Stimulated activated naive CD4-positive, alpha-beta T cell treated with Interleukin-2 at 50 U/mL for 16 hours (primary cell): ENCODE measurements at regions not wholly inside any gene's neighbourhood (a gene's known extent, or its start where the extent isn't known, plus 50 kb on each side); places are given as distances from the start of the nearest gene placed in this dataset.

Source experiments
- DNase-seq: peaks from one replicate; lab custom pipeline; 2025; lab: John Stamatoyannopoulos, UW

DNA sequence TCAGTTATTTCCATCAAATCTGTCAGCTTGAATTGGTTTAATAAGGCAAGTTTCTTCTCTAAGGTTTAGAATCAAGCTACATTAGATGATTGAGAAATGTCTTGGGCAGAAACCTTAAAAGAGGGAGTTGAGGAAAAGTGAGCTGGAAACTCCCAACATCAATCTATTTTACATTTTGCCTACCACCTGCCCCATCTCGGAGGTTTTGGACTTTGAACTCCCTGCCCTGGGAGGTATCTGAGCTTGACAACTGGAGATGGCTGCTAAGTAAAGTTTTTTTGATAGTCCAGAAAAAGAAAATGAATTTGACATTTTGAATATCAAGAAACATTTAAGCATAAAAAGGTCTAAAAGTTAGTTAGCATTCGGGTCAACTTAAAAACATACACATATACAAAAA is 234.2 kb downstream of the NFKBIZ start:
- no peak for DNase-seq

DNA sequence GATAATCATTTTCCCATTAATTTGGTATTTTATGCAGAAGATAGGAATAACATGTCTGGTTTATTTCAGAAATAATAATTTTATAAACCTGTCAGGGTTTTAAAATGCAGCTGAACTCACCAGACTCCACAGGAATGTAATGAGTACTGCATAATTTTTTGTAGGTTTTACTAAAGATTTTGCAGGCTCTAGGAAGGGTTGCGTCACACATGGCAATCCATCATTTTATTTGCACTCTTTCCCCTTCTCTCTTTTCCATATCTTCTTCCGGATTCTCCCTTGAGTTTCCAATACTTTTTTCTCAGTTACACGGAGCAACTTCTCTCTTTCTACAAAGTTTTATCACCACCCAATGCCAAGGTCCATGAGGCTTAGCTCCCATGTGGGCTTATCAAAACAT is 234.7 kb downstream of the NFKBIZ start:
- no peak for DNase-seq

DNA sequence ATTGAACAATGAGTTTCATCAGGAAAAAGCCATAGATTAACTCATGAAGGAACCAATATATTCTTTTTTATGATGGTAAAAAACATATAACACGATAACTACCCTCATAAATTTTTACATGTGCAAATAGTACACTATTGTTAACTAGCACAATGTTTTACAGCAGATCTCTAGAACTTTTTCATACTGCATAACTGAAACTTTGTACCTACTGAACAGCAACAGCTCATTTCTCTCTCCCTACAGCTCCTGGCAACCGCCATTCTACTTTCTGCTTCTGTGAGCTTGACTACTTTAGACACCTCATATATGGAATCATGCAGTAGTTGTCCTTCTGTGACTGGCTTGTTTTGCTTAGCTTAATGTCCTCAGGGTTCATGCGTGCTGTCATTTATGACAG is 235.4 kb downstream of the NFKBIZ start:
- no peak for DNase-seq

DNA sequence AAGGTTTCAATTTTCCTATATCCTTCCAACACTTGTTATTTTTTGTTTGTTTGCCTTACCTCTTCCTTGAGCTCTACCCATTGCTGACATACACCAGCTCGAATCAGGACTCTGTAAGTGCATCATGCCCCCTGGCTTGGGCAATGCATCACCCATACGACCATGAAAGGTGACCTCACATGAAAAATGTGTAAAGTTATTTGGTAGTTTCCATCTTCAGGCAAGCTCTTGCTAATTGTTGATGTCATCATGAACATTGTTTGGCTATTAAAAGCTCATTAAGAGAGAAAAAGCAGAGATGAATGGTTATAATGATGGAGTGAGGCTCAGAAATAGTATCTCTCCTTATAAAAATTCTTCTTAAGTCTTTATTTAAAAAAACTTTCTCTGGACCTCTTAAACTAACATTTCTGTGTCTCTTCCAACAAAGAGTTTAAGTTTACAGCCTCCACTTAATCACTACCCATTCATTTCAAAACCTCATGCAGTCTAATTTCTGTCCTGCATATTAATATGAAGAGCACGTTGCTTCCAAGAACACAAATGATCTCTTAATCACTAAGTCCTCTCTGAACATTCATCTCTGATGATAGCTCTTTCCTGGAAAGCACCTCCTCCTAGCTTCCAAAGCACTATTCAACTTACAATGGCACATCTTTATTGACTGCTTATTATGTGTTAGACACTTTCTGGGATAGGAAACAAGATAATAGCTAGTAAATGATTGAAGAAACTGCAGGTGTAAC is 236.3 kb downstream of the NFKBIZ start:
- DNase-seq, result peak; percentile 2

DNA sequence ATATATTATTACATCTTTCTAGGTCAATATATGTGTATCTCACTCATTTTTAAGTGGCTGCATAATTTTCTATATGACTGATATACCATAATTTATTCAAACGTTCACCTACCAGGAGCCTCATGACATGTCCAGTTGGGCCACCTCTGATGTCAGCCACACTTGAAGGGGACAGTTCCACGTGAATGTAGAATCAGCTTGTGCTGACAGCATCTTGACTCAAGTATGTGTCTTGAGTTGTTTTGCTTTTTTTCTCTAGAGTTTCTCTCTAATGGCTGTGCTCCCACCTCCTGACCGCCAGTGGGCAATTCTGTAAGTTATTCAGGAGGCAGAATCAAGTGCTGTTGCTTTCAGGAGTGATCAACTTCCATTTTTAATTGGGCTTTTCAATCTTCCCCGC is 237.9 kb downstream of the NFKBIZ start:
- DNase-seq, result no peak

DNA sequence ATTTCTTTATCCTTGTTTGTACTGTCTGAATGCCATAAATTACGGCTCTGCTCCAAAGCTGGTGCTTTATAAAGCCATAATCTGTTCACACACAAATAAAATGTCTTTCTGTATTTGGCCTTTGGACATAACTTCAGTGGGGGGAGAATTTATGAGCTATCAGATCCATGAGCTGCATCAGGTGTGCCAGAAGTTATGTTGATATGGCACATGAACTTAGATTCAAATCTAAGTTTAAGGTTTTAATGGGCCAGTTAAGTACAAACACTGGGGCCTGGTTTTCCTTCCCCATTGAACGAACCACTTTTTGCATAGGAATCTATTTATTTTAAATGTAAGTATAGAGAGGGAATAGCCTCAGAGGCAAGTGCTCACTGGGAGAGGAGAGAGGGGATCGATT is 239.9 kb downstream of the NFKBIZ start:
- DNase-seq, result no peak

DNA sequence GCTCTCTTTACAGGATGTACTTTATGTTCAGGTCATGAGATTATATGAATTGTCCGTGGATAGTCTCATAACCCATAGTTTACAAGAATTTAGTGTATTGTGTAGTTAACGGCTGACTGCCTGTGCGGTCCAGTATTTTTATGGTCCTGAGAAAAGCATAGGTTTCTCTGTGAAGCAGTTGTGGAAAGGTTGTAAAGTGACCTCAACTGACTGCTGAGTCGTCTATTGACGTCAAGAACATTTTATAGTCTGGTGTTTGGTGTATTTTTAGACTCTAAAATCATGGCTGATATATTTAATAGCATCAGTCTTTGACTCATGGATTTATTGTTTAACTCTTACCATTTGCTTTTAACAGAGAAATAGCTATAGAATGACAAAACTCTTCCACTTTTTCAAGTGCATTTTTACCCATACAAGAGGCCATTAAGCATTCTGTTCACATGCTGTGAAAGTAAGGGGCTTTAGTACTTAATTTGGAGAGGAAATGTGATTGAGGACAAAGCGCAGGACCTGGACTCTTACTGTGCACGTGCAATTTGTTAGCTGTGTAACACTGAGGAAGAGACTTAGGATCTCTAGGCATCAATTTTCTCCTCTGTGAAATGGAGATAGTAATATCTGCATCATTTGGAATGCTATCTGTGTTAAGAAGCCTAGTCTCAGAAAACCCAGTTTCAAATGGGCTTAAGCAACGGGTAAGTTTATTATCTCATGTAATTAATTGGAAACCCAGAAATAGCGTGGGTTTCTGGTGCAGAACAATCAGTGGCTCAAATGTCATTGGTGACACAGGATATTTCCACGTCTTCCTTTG is 240.8 kb downstream of the NFKBIZ start:
- DNase-seq, result no peak

DNA sequence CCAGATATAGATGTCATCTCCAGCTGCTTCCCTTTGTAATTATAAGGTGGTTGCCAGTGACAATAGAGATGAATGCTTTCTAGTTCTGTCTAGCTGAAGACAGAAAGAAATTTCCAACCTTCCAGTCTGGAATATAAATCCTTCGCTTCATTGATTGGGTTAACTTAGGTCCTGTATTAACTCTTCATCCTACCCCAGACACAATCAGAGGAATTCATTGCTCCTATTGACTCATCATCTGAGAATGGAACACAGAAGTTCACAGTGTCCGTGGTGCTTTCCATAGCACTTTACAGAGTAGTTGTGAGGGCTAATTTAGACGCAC is 241.4 kb downstream of the NFKBIZ start:
- DNase-seq, result no peak

DNA sequence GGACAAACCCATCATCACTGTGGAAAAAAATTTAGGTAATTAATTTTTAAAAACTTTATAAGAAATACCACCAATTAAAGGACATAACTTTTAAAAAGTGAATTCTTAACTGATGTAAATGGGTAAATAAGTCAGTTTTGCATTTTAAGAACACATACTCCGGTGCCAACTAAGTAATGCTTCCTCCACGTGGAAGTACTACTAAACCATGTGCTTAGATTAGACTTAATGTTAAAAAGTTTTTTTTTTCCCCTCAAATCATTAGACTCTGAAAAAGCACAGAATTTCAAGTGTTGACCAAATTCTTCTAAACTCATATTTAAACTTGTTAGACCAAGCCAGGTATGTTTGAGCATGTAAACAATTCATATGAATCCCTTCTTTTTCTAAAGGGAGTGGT is 242.0 kb downstream of the NFKBIZ start:
- no peak for DNase-seq

DNA sequence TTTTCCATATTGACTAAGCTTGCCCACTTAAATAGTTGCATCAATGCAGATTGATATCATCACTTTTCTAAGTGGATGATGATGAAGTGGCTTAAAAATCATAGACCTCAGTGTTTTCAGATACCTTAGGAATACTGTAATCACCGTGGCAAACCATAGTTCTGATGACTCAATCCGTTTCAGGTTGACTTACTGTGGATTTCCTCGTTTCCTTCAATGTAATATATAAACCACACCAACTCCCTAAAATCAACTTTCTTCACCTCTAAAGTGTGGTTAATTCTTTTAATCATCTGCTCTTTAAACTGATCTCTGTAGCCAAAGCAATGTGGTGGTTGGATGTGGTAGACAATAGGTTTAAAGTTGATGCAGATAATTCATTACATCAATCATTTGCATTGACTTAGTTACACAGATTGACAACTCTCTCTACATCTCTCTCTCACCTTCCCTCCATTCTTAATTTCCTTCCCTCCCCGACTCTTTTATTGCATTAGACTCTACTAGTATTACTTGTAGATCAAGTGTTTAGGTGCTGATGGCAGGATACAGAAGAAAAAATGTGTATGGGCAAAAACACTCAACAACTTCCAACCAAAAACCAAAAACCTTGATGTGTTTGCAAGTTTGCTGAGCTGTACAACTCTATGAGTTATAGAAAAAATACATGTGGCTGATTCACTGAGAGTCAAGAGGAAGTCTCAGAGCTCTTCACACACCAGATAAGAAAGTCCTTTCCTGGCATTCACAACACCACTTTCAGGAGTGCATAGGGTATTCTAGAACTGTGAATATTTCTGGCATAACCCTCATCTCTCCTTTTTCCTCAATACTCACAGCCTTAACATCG is 243.5 kb downstream of the NFKBIZ start:
- no peak for DNase-seq

DNA sequence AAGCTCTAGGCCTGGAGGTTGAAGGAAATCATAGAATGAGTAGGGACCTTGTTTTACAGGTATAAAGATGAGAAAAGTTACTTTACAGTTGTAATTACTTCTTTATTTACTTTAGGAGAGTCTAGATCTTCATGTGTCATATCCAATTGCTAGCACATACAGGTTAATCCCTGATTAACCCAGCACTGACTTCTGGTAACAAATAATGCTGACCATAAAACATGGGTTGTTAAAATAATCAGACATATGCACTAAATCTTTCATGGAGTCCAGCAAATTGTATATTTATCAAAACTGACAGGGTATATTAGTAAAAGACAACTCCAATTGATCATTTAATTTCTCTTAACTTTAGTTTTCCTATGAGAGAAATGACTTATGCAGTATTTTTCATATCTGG is 245.2 kb downstream of the NFKBIZ start:
- no peak for DNase-seq

DNA sequence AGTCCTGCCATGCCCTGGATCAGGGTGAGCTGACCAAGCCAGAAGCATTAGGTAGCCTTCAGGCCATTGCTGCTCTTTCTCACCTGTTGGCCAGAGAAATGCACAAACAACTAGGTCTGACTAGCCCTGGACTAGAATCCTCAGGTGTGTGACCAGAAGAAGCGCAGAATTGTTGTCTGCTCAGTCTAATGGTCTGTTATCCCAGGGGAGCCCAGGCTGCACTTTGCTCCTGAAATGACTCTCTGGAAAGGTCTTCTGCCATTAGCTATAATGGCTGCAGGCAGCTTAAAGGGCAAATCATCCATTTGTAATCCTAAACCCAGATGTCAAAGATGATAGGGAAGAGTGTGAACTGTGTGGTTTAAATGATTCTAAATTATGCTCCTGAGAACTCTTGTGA is 246.1 kb downstream of the NFKBIZ start:
- no peak for DNase-seq

DNA sequence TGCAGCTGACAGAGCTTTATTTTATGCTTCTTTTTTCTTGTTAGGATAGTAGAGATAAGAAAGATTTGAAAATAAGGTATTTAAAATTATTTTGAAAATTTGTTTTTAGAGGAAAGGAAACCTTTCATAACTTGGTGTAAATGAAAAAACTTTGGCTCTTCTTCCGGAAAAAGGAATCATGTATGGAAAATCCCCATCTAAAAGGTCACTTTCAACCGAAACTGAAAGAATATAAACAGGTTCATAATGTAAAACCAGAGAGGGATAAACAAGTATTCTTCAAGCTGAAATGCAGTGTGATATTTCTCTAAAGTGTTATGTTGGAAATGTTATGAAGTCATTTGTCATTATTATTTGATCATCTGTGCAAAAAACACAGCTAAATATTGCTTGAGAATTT is 246.8 kb downstream of the NFKBIZ start:
- DNase-seq, result no peak

DNA sequence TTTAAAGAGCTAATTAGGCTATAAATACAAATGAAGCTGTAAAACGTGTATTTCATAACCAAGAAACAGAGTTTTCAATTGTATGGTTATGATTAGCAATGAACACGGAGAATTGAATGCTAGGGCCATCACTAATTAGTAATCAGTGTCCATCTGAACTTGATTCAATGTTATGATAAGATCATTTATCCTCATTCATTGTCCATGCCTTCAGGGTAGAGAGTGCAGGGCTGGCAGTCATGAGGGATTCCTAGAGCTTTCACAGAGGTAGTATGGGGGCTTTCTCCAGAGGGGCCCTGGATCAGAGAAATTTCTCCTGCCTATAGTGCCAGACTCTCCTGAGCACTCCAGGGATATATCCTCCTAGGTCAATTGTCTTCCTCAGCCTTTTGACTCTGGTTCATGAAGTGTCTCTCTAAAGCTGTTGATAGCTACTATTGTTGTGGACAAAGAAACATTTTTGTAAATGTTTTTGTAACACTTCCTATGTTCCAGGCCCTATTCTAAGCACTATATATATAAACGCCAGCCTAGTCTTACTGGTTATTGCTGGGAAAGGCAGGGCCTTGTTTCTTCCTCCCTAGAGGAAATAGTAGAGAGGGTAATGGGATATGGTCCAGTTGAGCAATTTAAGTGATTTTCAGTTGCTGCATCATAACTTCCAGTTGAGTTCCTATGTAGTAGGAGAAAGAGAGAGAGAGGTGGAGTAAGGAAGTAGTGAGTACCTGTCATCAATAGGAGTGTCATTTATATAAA is 249.0 kb downstream of the NFKBIZ start:
- DNase-seq, result no peak

DNA sequence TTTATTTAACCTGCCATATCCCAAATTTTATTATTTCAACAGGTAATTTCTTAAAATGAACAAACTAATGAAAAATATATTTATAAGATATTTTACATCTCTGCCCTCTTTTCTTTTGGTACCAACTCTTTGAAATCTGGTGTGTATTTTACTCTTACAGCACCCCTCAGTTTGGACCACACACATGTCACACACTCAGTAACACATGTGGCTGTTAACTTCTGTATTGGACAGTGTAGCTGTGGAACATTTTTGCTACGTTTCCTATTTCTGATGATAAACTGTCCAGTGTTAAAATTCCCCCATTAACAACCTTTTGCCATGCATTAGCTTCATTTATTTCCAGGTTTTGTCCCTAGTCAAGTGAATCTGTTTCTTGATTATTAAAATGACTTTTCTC is 250.6 kb downstream of the NFKBIZ start:
- no peak for DNase-seq

DNA sequence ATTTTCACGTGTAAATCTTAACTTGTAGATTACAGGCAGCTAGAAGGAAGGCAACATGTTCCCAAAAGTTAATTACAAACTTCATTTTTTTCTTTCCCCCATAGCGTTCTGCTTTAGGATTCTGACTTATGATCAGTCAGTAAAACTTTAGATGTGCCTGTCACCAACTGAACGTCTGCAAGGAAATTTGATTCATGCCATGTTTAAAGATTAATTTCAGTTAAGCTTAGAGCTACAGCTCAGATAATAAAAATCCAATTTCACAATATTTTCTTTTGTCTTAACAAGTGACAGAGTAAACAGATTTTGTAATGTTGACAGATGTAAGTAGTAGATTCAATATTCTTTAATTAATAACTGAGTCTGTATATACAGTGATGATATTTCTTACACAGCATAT is 253.1 kb downstream of the NFKBIZ start:
- no peak for DNase-seq

DNA sequence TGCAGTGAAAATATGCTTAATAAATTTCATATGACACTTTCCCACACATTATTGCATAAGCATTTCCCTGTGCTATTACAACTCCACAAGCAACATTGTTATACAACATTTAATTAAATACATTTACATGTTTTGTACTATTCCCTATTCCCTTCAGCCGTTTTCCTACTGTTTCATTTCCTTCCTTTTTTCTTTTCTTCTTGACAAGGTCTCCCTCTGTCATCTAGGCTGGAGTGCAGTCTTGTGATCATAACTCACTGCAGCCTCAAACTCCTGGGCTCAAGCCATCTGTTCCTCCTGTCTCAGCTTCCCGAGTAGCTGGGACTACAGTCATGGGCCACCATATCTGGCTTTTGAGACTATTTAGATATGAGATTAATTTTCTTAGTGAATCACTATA is 254.7 kb downstream of the NFKBIZ start:
- no peak for DNase-seq

DNA sequence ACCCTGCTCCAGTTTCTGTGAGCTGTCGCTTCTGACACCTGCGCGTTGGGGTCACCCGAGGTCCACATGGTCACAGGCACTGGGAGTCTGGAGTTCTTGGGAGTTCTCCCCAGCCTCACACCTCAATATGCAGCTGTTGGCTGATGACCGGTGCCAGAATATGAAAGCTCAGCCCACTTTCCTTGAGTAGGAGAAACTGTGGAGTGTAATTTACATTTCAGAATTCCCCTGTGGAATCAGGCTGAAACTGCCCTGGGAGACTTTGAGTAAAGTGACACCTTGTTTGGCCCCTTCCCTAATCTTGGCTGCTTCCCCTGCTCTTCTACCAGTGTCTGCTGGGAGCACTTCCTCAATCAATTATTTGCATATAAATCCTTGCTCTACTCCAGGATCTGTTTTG is 255.9 kb downstream of the NFKBIZ start:
- no peak for DNase-seq

DNA sequence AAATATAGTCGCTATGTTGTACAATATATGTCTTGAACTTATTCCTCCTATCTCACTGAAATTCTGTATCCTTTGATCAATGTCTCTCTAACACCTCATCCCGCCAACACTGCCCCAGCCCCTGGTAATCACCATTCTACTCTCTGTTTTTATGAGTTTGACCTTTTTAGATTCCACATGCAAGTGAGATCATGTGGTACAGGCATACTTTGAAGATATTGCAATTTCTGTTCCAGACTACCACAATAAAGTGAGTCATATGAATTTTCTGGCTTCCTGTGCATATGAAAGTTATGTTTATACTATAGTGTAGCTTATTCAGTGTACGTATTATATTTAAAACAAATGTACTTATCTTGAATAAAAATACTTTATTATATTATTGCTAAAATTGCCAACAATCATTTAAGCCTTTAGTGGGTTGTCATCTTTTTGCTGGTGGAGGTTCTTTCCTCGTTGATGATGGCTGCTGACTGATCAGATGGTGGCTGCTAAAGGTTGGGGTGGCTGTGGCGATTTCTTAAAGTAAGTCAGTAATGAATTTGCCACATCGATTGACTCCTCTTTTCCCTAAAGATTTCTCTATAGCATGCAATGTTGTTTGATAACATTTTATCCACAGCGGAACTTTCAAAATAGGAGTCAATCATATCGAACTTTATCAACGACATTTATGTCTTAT is 257.2 kb downstream of the NFKBIZ start:
- DNase-seq, result no peak

DNA sequence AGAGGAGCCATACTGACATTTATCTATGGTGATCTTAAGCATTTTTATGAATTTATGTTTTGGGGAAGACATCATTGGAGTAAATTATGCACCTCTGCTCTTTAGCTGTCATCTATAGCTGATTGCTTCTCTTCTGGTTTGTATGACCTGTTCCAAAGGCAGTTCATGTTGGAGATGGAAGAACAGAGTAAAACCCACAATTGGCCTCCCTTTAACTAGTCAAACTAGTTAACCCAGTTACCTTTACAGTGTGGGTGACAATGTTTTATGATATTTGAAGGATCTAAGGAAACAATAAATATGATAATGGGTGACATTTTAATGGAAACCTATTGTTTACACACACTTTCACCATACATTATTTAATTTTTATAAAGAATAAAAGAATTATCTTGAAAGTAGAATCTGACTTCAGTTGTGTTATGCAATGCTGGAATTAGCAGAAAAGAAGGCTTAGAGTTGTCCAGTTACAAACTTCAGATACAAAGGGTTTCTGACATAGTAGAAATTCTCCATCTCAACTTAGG is 263.5 kb downstream of the NFKBIZ start:
- DNase-seq, result no peak

DNA sequence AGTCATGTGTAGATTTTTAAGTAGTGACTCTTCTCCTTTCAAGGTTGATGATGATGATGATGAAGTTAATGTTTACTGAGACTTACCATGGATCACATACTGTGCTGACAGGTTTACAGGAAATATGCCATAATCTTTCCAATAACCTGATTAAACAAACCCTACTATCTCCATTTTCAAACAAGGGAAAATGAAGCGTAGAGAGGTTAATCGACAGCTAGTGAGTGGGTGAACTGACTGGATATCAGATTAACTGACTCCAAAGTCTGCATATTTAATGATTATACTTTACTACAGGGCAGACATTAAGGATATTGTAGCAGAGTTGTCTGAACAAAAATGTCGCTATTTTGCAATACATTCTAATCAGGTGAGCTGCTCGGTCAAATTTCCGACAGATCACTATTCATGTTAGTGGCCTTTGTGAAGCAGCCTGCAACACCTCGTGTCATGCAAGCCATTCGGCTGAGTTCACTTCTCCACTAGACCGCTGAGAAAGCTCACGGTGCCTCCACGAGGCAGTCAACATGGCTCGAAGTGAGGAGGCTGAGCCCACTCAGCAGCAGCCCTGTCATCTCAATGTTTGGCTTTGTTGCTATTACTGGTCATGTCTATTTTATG is 264.2 kb downstream of the NFKBIZ start:
- no peak for DNase-seq
